D721Med (cell line): ENCODE measurements at regions not wholly inside any gene's neighbourhood (a gene's known extent, or its start where the extent isn't known, plus 50 kb on each side); places are given as distances from the start of the nearest gene placed in this dataset.

Source experiments
- DNase-seq: peaks from one replicate; pipeline ENCODE4 v3.0.0; 2011; ENCODE audit warnings: low spot score; ENCODE audit not compliant: insufficient read length
- FAIRE-seq: peaks from 2 replicates; lab custom pipeline; 2011; peaks lifted over from hg19 to GRCh38; lab: Jason Lieb, UNC
- TF ChIP-seq, protein P1 (sequence below): IDR thresholded peaks from 2 replicates; pipeline ENCODE4 v1.5.1; 2012; ENCODE audit warnings: mild to moderate bottlenecking, control low read depth; ENCODE audit not compliant: insufficient read depth; ENCODE audit errors: missing control alignments

DNA sequence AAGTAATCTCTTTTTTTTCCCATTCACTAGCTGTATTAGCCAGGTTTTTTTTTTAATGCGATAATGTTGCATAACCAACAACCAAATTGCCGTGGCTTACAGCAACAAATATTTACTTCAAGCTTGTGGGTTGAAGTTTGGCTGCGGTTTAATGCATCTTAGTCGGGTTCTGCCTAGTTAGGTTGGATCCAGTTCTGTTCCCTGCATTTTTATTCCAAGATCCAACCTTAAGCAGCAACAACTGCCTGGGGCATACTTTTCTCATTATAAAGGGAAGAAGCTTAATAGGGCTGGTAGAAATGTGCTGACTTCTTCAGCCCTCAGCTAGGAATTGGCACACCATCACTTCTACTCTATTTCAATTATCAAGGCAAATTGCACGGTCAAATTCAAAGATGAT lies 1115.5 kb upstream of the AUTS2 start:
- DNase-seq, result no peak
- no peak for FAIRE-seq
- TF ChIP-seq, protein P1, sequence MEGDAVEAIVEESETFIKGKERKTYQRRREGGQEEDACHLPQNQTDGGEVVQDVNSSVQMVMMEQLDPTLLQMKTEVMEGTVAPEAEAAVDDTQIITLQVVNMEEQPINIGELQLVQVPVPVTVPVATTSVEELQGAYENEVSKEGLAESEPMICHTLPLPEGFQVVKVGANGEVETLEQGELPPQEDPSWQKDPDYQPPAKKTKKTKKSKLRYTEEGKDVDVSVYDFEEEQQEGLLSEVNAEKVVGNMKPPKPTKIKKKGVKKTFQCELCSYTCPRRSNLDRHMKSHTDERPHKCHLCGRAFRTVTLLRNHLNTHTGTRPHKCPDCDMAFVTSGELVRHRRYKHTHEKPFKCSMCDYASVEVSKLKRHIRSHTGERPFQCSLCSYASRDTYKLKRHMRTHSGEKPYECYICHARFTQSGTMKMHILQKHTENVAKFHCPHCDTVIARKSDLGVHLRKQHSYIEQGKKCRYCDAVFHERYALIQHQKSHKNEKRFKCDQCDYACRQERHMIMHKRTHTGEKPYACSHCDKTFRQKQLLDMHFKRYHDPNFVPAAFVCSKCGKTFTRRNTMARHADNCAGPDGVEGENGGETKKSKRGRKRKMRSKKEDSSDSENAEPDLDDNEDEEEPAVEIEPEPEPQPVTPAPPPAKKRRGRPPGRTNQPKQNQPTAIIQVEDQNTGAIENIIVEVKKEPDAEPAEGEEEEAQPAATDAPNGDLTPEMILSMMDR, result no peak

DNA sequence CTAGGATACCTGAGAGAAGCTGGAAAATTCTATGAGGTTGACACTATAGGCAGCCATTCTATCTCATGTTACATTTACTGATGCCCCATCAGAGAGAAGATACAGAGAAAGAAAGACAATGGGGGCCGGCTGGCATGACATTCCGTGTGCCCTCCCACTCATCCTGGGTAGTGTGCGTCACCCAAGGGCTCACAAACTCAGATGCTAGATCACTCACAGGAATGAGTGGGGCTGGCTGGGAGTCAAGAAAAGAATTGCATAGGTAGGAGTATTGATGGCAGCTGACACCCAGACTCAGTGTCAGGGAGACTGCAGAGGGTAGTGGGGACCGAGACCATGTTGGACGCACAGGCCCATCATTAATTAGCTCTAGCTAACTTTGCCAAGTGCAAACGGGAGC lies 1113.5 kb upstream of the AUTS2 start:
- no peak for DNase-seq
- no peak for FAIRE-seq
- TF ChIP-seq, protein P1, result no peak

DNA sequence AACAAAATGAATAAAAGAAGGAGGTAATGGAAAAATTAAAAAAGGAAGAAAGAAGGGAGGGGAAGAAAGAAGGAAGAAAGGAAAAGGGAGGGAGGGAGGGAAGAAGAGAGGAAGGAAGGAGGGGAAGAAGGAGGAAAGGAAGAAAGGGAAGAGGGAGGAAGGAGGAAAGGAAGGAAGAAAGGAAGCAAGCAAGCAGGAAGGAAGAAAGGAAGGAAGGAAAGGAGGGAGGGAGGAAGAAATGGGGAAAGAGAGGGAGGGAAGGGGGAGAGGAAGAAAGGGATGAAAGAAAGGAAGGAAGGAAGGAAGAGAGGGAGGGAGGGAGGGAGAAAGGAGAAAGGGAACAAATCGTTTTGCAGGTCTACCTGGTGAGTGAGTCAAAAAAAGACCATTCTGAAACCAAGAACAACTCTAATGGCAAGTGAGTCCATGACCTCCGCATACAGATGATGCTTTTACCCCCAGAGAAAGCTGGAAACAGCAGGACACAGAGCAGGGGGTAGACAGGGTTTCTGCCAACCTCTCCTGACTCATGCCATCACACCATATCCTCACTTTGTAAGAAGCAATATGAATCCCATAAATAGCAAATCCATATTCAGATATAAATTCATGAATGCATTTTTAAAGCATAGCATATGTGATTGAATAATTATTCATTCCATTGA lies 1112.9 kb upstream of the AUTS2 start:
- FAIRE-seq, result no peak
- TF ChIP-seq, protein P1, result no peak
- no peak for DNase-seq

DNA sequence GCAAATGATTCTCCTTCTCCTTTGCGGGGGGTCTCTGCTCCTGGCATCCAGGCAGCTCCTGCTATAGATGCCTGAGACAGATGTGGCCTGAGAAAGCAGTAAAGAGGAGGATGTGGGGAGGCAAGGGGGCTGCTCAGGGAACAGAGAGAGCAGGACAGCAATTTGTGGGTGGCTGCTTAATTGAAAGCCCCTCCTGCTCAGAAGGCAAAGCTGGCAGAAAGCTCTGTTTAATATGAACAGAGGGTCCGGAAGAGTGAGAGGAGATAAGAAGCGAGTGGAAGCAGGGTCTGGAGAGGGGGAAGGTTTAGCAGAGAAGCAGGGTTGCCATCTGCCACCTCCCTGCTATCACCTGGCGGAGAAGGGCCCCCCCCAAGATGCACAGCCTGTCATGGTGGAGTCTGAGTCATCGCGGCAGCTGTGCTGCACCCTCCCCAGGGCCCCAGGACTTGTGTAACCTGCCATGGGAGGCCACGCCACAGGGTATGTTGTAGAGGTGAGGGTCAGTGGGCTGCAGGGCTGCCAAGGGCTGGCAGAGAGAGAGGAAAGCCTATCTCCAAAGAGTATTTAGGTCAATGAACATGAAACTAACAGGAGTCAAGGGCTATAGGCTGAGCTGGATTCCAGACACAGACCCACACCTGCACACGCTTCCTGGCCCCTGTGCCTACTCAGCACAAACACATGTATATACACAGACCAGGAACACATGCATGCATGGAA lies 1109.8 kb upstream of the AUTS2 start:
- TF ChIP-seq, protein P1, result no peak
- no peak for FAIRE-seq
- DNase-seq, result peak; percentile 24

DNA sequence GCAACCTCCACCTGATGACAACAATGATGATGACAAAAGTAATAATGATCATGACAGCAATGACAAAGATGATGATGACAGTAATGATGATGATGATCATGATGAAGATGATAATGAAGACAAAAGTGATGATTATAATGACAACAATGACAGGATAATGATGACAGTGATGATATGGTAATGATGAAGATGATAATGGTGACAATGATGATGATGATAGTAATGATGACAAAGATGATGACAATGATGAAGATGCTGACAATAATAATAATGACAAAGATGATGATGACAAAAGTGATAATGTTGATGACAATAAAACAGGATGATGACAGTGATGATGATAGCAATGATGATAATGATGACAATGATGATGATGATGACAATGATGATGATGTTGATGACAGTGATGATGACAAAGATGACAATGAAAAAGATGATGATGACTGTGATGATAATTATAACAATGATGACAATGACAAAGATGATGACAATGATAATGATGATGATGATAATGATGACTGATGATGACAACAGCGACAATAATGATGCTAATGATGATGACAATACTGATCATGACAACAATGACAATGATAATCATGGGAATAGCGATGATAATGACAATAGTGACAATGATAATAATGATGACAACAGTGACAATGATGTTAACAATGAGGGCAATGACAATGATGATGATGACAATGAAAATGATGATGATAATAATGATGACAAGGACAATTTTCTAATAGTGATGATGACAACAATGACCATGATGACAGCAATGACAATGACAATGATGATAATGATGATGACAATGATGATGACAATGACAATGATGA lies 1106.5 kb upstream of the AUTS2 start:
- FAIRE-seq (peak; percentile 94), DNase-seq (no peak)
- TF ChIP-seq, protein P1, result no peak

DNA sequence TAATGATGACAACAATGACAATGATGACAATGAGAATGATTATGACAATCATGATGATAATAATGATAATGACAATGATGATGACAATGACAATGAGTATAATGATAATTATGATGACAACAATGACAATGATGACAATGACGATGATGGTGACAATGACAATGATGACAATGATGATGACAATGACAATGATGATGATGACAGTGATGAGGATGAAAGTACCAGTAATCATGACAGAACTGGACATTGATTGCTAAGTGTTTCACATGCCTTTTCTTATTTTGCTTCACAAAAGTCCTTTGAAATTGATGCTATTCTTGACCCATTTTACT lies 1106.0 kb upstream of the AUTS2 start:
- DNase-seq, result no peak
- TF ChIP-seq, protein P1, result no peak

More for the DNA sequence above, 1106.0 kb upstream of the AUTS2 start:
- FAIRE-seq, result no peak
